H1 (cell line): ENCODE measurements at regions not wholly inside any gene's neighbourhood (a gene's known extent, or its start where the extent isn't known, plus 50 kb on each side); places are given as distances from the start of the nearest gene placed in this dataset.

Experiments used
- CTCF ChIA-PET: fragments of 300-600 bp; sonication (Branson Sonifier 250); formaldehyde crosslinking; loops from one replicate; lab custom pipeline; 2021; ENCODE audit not compliant: partially characterized antibody; lab: Charles Lee
- POLR2A ChIA-PET: fragments of 300-600 bp; sonication (Branson Sonifier 250); formaldehyde crosslinking; loops from one replicate; lab custom pipeline; 2021; ENCODE audit warnings: inconsistent platforms; ENCODE audit not compliant: partially characterized antibody; lab: Charles Lee
- DNase-seq, 2 experiments: peaks; one replicate each; pipeline versions ENCODE4 v3.0.0 to v3.0.0-alpha.2; 2010 to 2022; ENCODE audit warnings: low spot score in 2 of 2, low read depth in 1 of 2, mixed read lengths in 1 of 2
- FAIRE-seq: peaks from 2 replicates; lab custom pipeline; 2011; peaks lifted over from hg19 to GRCh38; lab: Jason Lieb, UNC
- H2AFZ ChIP-seq: 2 replicates; pipeline ENCODE4 v1.8.1; 2012; ENCODE audit warnings: low read length, inconsistent platforms
- H2AK5ac ChIP-seq: 2 replicates; pipeline ENCODE4 v1.6.1; 2013; ENCODE audit warnings: low read depth, low read length
- H2BK120ac ChIP-seq: replicated peaks from 2 replicates; pipeline ENCODE3; 2013; ENCODE audit warnings: low read depth, low read length, inconsistent platforms
- H2BK12ac ChIP-seq: 2 replicates; pipeline ENCODE4 v1.6.1; 2013; ENCODE audit warnings: low read depth, low read length
- H2BK15ac ChIP-seq: 2 replicates; pipeline ENCODE4 v1.6.1; 2013; ENCODE audit warnings: low read length
- H2BK20ac ChIP-seq: 2 replicates; pipeline ENCODE4 v1.6.1; 2013; ENCODE audit warnings: low read length
- H2BK5ac ChIP-seq: 2 replicates; pipeline ENCODE4 v1.6.1; 2013; ENCODE audit warnings: low read depth, low read length
- H3K14ac ChIP-seq: 2 replicates; pipeline ENCODE4 v1.6.1; 2013; ENCODE audit warnings: inconsistent platforms; ENCODE audit not compliant: insufficient read length
- H3K18ac ChIP-seq: 2 replicates; pipeline ENCODE4 v1.6.1; 2013; ENCODE audit warnings: low read length; ENCODE audit errors: extremely low read depth
- H3K23ac ChIP-seq: 2 replicates; pipeline ENCODE4 v1.6.1; 2013; ENCODE audit warnings: inconsistent platforms; ENCODE audit not compliant: insufficient read length
- H3K23me2 ChIP-seq: 2 replicates; pipeline ENCODE4 v1.6.1; 2013; ENCODE audit warnings: low read depth, low read length
- H3K27ac ChIP-seq: 2 replicates; pipeline ENCODE4 v1.6.1; 2011; ENCODE audit warnings: low read depth, low read length, inconsistent platforms
- H3K27me3 ChIP-seq, 4 experiments: replicated peaks in 1 of 4; 1 replicate in 1 of 4; 2 replicates in 3 of 4; pipeline versions ENCODE4 v1.6.1 to v1.8.1; 2011 to 2013; ENCODE audit warnings: low read length in 3 of 4, mild to moderate bottlenecking in 3 of 4, inconsistent platforms in 2 of 4, mixed read lengths in 2 of 4, moderate library complexity in 1 of 4; ENCODE audit not compliant: control insufficient read depth in 3 of 4, insufficient read depth in 3 of 4; ENCODE audit errors: extremely low read depth in 1 of 4
- H3K36me3 ChIP-seq, 4 experiments: 2 replicates each; pipeline versions ENCODE4 v1.6.1 to v1.8.1; 2011 to 2013; ENCODE audit warnings: mild to moderate bottlenecking in 4 of 4, low read length in 3 of 4, moderate library complexity in 2 of 4, control low read depth in 1 of 4, inconsistent platforms in 1 of 4; ENCODE audit not compliant: insufficient read depth in 4 of 4, control insufficient read depth in 2 of 4
- H3K4ac ChIP-seq: replicated peaks from 2 replicates; pipeline ENCODE3; 2013; ENCODE audit warnings: low read length, low read depth, mixed read lengths, inconsistent platforms; ENCODE audit not compliant: insufficient read length
- H3K4me1 ChIP-seq, 4 experiments: replicated peaks in 1 of 4; 1 replicate in 1 of 4; 2 replicates in 3 of 4; pipeline versions ENCODE4 v1.6.1 to v1.8.1; 2011 to 2013; ENCODE audit warnings: low read length in 3 of 4, inconsistent platforms in 2 of 4, mixed read lengths in 1 of 4; ENCODE audit not compliant: insufficient read depth in 4 of 4, control insufficient read depth in 3 of 4
- H3K4me2 ChIP-seq, 2 experiments: 2 replicates each; pipeline versions ENCODE4 v1.6.1 to v1.8.1; 2011 to 2013; ENCODE audit warnings: low read depth in 2 of 2, low read length in 2 of 2, control low read depth in 1 of 2, inconsistent platforms in 1 of 2, mild to moderate bottlenecking in 1 of 2; ENCODE audit not compliant: insufficient read depth in 1 of 2
- H3K4me3 ChIP-seq, 4 experiments: fragments of 200-600, 300-600 bp in 1 of 4; sonication (generic), shearing (Covaris generic), sonication (Bioruptor Twin) in 1 of 4; 2 replicates each; pipeline versions ENCODE4 v1.5.1 to v1.8.1; 2011 to 2016; ENCODE audit warnings: low read length in 4 of 4, low read depth in 3 of 4, control low read depth in 2 of 4, inconsistent platforms in 2 of 4, mild to moderate bottlenecking in 2 of 4, mixed read lengths in 1 of 4, moderate library complexity in 1 of 4; ENCODE audit not compliant: insufficient read depth in 2 of 4; ENCODE audit errors: extremely low read depth in 1 of 4
- H3K56ac ChIP-seq: replicated peaks from 2 replicates; pipeline ENCODE3; 2013; ENCODE audit warnings: low read depth, mild to moderate bottlenecking, mixed read lengths, low read length, inconsistent platforms; ENCODE audit not compliant: insufficient read length
- H3K79me1 ChIP-seq: 2 replicates; pipeline ENCODE4 v1.6.1; 2013; ENCODE audit warnings: low read depth, low read length, control low read depth
- H3K79me2 ChIP-seq, 2 experiments: 2 replicates each; pipeline versions ENCODE4 v1.6.1 to v1.8.1; 2012 to 2013; ENCODE audit warnings: low read length in 2 of 2, mild to moderate bottlenecking in 2 of 2, inconsistent platforms in 1 of 2; ENCODE audit not compliant: insufficient read depth in 2 of 2, control insufficient read depth in 1 of 2
- H3K9ac ChIP-seq, 4 experiments: replicated peaks in 1 of 4; 1 replicate in 1 of 4; 2 replicates in 3 of 4; pipeline versions ENCODE4 v1.6.1 to v1.8.1; 2011 to 2013; ENCODE audit warnings: low read depth in 3 of 4, low read length in 3 of 4, control low read depth in 2 of 4, mild to moderate bottlenecking in 2 of 4, moderate library complexity in 2 of 4, inconsistent platforms in 1 of 4; ENCODE audit errors: extremely low read depth in 1 of 4
- H3K9me3 ChIP-seq, 2 experiments: 2 replicates each; pipeline versions ENCODE4 v1.6.1 to v1.8.1; 2012 to 2013; ENCODE audit warnings: mild to moderate bottlenecking in 2 of 2, moderate library complexity in 2 of 2, control low read depth in 1 of 2, inconsistent platforms in 1 of 2, low read depth in 1 of 2, low read length in 1 of 2, mixed read lengths in 1 of 2; ENCODE audit not compliant: insufficient read depth in 2 of 2
- H4K20me1 ChIP-seq, 2 experiments: replicated peaks in 1 of 2; 2 replicates each; pipeline versions ENCODE3 to v1.8.1; 2011 to 2013; ENCODE audit warnings: inconsistent platforms in 2 of 2, low read length in 2 of 2, mild to moderate bottlenecking in 1 of 2; ENCODE audit not compliant: insufficient read depth in 2 of 2, control insufficient read depth in 1 of 2
- H4K5ac ChIP-seq: 2 replicates; pipeline ENCODE4 v1.6.1; 2013; ENCODE audit warnings: low read length, low read depth, mixed read lengths, inconsistent platforms; ENCODE audit not compliant: insufficient read length
- H4K8ac ChIP-seq: 2 replicates; pipeline ENCODE4 v1.8.0; 2013; ENCODE audit warnings: mild to moderate bottlenecking, moderate library complexity, low read length, inconsistent platforms; ENCODE audit not compliant: insufficient read depth; ENCODE audit errors: extremely low read depth
- H4K91ac ChIP-seq: replicated peaks from 2 replicates; pipeline ENCODE3; 2013; ENCODE audit warnings: low read length, mixed read lengths, inconsistent platforms; ENCODE audit not compliant: insufficient read length
- CBX8 ChIP-seq: fragments of 300-800, 300-1000 bp; sonication (generic); IDR thresholded peaks from 2 replicates; pipeline ENCODE4 v1.7.1; 2016; ENCODE audit warnings: low read depth, low read length, borderline replicate concordance
- CREB1 ChIP-seq: IDR thresholded peaks from 2 replicates; pipeline ENCODE4 v1.6.1; 2012; ENCODE audit warnings: inconsistent platforms
- FOSL1 ChIP-seq: IDR thresholded peaks from 2 replicates; pipeline ENCODE4 v1.6.1; 2011; ENCODE audit warnings: mild to moderate bottlenecking, low read depth, low read length, moderate library complexity; ENCODE audit not compliant: insufficient read depth
- KDM4A ChIP-seq: IDR thresholded peaks from one replicate; pipeline ENCODE4 v1.7.1; 2012; ENCODE audit warnings: low read depth, mild to moderate bottlenecking, moderate library complexity, low read length, inconsistent platforms; ENCODE audit not compliant: severe bottlenecking
- KDM5A ChIP-seq: fragments of 200-600 bp; IDR thresholded peaks from 2 replicates; pipeline ENCODE4 v1.7.1; 2012; ENCODE audit warnings: mild to moderate bottlenecking, low read length, inconsistent platforms, mixed read lengths
- MAFK ChIP-seq: IDR thresholded peaks from 2 replicates; pipeline ENCODE4 v1.6.1; 2012; ENCODE audit warnings: low read depth, mild to moderate bottlenecking, improper control_type of control experiment, low read length
- NANOG ChIP-seq: IDR thresholded peaks from 2 replicates; pipeline ENCODE4 v1.6.1; 2011; ENCODE audit warnings: low read length, low read depth, mild to moderate bottlenecking, inconsistent platforms; ENCODE audit not compliant: insufficient read depth, poor library complexity, severe bottlenecking
- POLR2A ChIP-seq, 2 experiments: IDR thresholded peaks; 1 replicate in 1 of 2; 2 replicates in 1 of 2; pipeline ENCODE4 v1.6.1; 2011; ENCODE audit warnings: low read depth in 2 of 2, low read length in 2 of 2, mild to moderate bottlenecking in 2 of 2; ENCODE audit errors: control extremely low read depth in 1 of 2
- POLR2AphosphoS5 ChIP-seq: IDR thresholded peaks from 2 replicates; pipeline ENCODE4 v1.6.1; 2011; ENCODE audit warnings: low read depth, low read length
- POU5F1 ChIP-seq: IDR thresholded peaks from 2 replicates; pipeline ENCODE4 v1.6.1; 2011; ENCODE audit warnings: low read depth, mild to moderate bottlenecking, low read length, moderate library complexity
- SAP30 ChIP-seq: fragments of 300-600 bp; sonication (generic); IDR thresholded peaks from 2 replicates; pipeline ENCODE4 v1.7.1; 2012; ENCODE audit warnings: low read length, moderate library complexity, mild to moderate bottlenecking, inconsistent platforms; ENCODE audit not compliant: insufficient read depth, insufficient replicate concordance
- TEAD4 ChIP-seq: IDR thresholded peaks from 2 replicates; pipeline ENCODE4 v1.6.1; 2012; ENCODE audit warnings: low read depth, low read length, inconsistent platforms, mixed read lengths
- YY1 ChIP-seq: IDR thresholded peaks from 2 replicates; pipeline ENCODE4 v1.6.1; 2011; ENCODE audit warnings: low read depth, mild to moderate bottlenecking, low read length
- WGBS, 2 experiments: shearing (Covaris generic) in 1 of 2; methylation state at CpG; one replicate each; pipeline versions ENCODE4 v1.1.6 to v1.1.7; 2013 to 2015; ENCODE audit warnings: low lambda C conversion rate in 2 of 2, mixed read lengths in 2 of 2, inconsistent platforms in 1 of 2, low coverage in 1 of 2, missing lambda C conversion rate in 1 of 2; ENCODE audit not compliant: insufficient replicate concordance in 2 of 2, insufficient coverage in 1 of 2, insufficient read length in 1 of 2; ENCODE audit errors: extremely low coverage in 1 of 2, missing lambda C conversion rate in 1 of 2; 5-methylcytosine and 5-hydroxymethylcytosine counted together

DNA sequence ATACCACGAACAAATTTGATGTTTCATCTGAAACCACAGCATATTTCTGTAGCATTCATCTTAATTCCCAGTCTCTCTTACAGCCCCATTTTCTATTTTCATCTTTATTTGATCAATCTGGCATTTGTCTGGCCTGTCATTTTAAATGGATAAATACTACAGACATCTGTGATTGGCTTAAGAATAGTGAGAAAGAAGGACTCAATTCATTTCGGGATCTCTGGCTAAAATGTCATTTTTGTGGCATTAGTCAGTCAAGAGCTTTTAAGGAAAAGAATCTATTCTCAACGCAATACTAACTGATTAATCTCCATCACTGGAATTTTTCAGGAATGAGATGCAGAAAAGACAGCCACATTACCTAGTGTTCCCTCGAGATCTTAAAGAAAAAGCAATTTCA, 585.9 kb downstream of the IRS1 start:
- no peaks in the 10 kb centered on the region for H3K9me3 ChIP-seq
- no peak overlapping the region for H3K4me2 ChIP-seq
- H4K91ac ChIP-seq: no peak overlapping the region
- H3K18ac ChIP-seq: no peak overlapping the region
- no peak overlapping the region for H3K4ac ChIP-seq
- 92% methylated on average over 4 of the region's 4 CpGs; no CpG with 5 or more reads in 1 of the 2 experiments for WGBS, 2 experiments
- H4K8ac ChIP-seq: no peak overlapping the region
- H3K4me3 ChIP-seq: no peak overlapping the region
- peaks cover 2% of the 10 kb centered on the region; the same call in 1 of the 2 replicates for H3K23me2 ChIP-seq
- H3K9ac ChIP-seq: no peak overlapping the region
- ChIA-PET CTCF (interaction anchor here (1.1 to 1.3 kb wide), 2 partner anchors 27 to 477 kb away, joined by 3 to 4 read pairs; no protein-coding TSS in a partner anchor), POLR2A (no interaction called here)
- no peak overlapping the region for H3K23ac ChIP-seq
- H4K20me1 ChIP-seq: no peaks in the 10 kb centered on the region
- no peak overlapping the region for H2BK120ac ChIP-seq
- no peak overlapping the region for H2BK5ac ChIP-seq
- H3K56ac ChIP-seq: no peak overlapping the region
- H2BK20ac ChIP-seq: no peak overlapping the region
- H3K36me3 ChIP-seq: no peaks in the 10 kb centered on the region
- H2BK15ac ChIP-seq: no peak overlapping the region
- H2AFZ ChIP-seq: no peak overlapping the region
- no peak overlapping the region for H2BK12ac ChIP-seq
- H3K79me2 ChIP-seq: no peaks in the 10 kb centered on the region
- H4K5ac ChIP-seq: no peak overlapping the region
- H3K79me1 ChIP-seq: no peaks in the 10 kb centered on the region
- no peak overlapping the region for H3K27ac ChIP-seq
- H3K4me1 ChIP-seq: no peaks in the 10 kb centered on the region
- no peak overlapping the region for H2AK5ac ChIP-seq
- H3K14ac ChIP-seq: no peak overlapping the region
- DNase-seq (no peak), FAIRE-seq (no peak)
- no peaks in the 10 kb centered on the region for H3K27me3 ChIP-seq
- no peak for TF ChIP-seq KDM5A
- no peak for TF ChIP-seq POU5F1
- TF ChIP-seq NANOG: no peak
- no peak for TF ChIP-seq POLR2A (IDR thresholded peaks at IDR 0.05; ENCODE audit: control extremely low read depth in 1 of 2, low read depth in 2 of 2, low read length in 2 of 2)
- no peak for TF ChIP-seq FOSL1
- TF ChIP-seq CREB1: no peak
- no peak for TF ChIP-seq TEAD4
- TF ChIP-seq YY1: no peak
- TF ChIP-seq MAFK: no peak
- TF ChIP-seq KDM4A: no peak
- TF ChIP-seq POLR2AphosphoS5: no peak
- no peak for TF ChIP-seq CBX8
- no peak for TF ChIP-seq SAP30
